SH-SY5Y (cell line): ENCODE measurements at regions not wholly inside any gene's neighbourhood (a gene's known extent, or its start where the extent isn't known, plus 50 kb on each side); places are given as distances from the start of the nearest gene placed in this dataset.

ENCODE experiments used
- GATA2 ChIP-seq: IDR thresholded peaks from 2 replicates; pipeline ENCODE4 v1.6.1; 2011; ENCODE audit warnings: mild to moderate bottlenecking, low read depth, low read length
- GATA3 ChIP-seq: IDR thresholded peaks from 2 replicates; pipeline ENCODE4 v1.6.1; 2011; ENCODE audit warnings: low read depth, mild to moderate bottlenecking, low read length, moderate library complexity

GRCh38 chr6:144739873-144740272 lies 454.7 kb downstream of the UTRN start:
- TF ChIP-seq GATA2: no peak
- TF ChIP-seq GATA3: no peak
